A673 (cell line): ENCODE measurements at regions not wholly inside any gene's neighbourhood (a gene's known extent, or its start where the extent isn't known, plus 50 kb on each side); places are given as distances from the start of the nearest gene placed in this dataset.

ENCODE experiments used
- BruUV-seq: library from RNA; stranded (reverse); fragments of 400-500 nt; replicated peaks from 2 replicates; lab custom pipeline; 2021; lab: Mats Ljungman, UMichigan
- CTCF ChIA-PET: fragments of 300-600 bp; sonication (Branson Sonifier 250); formaldehyde crosslinking; loops from one replicate; lab custom pipeline; 2022; ENCODE audit warnings: antibody characterized with exemption; lab: Charles Lee
- POLR2A ChIA-PET: fragments of 300-600 bp; sonication (Branson Sonifier 250); formaldehyde crosslinking; loops from one replicate; lab custom pipeline; 2022; ENCODE audit warnings: antibody characterized with exemption; ENCODE audit not compliant: low non-redundant PET; lab: Charles Lee
- DNase-seq: peaks from one replicate; pipeline ENCODE4 v3.0.0-alpha.2; 2015; ENCODE audit warnings: low spot score
- H3K27ac ChIP-seq: fragments of 200-600 bp; sonication (generic); 2 replicates; pipeline ENCODE4 v1.5.1; 2016; ENCODE audit warnings: mixed run types, low read depth, mild to moderate bottlenecking, mixed read lengths, antibody characterized with exemption, low read length; ENCODE audit not compliant: poor library complexity, severe bottlenecking
- H3K27me3 ChIP-seq: fragments of 200-600 bp; sonication (generic); replicated peaks from 2 replicates; pipeline ENCODE4 v1.6.1; 2017; ENCODE audit warnings: mixed run types, low read depth, mild to moderate bottlenecking, mixed read lengths, antibody characterized with exemption, low read length; ENCODE audit not compliant: insufficient read depth, poor library complexity
- H3K36me3 ChIP-seq: fragments of 200-600 bp; sonication (generic); 2 replicates; pipeline ENCODE4 v1.6.1; 2016; ENCODE audit warnings: mixed run types, mild to moderate bottlenecking, mixed read lengths, antibody characterized with exemption, low read length; ENCODE audit not compliant: insufficient read depth, poor library complexity, severe bottlenecking
- H3K4me1 ChIP-seq: fragments of 200-600 bp; sonication (generic); 2 replicates; pipeline ENCODE4 v1.6.1; 2017; ENCODE audit warnings: mixed run types, mild to moderate bottlenecking, mixed read lengths, antibody characterized with exemption, low read length; ENCODE audit not compliant: insufficient read depth, poor library complexity, severe bottlenecking
- H3K4me3 ChIP-seq: fragments of 200-600 bp; sonication (generic); 2 replicates; pipeline ENCODE4 v1.5.1; 2016; ENCODE audit warnings: low read depth, mixed run types, mild to moderate bottlenecking, mixed read lengths, low read length; ENCODE audit not compliant: poor library complexity, severe bottlenecking
- H3K9me3 ChIP-seq: fragments of 200-600 bp; sonication (generic); 2 replicates; pipeline ENCODE4 v1.6.1; 2016; ENCODE audit warnings: mixed run types, low read depth, mild to moderate bottlenecking, mixed read lengths, antibody characterized with exemption, low read length; ENCODE audit not compliant: poor library complexity, severe bottlenecking
- CTCF ChIP-seq: fragments of 300-800, 200-600 bp; sonication (generic); conservative IDR thresholded peaks from 2 replicates; pipeline ENCODE4 v1.5.1; 2017; ENCODE audit warnings: low read depth, mild to moderate bottlenecking, antibody characterized with exemption, low read length, moderate library complexity, mixed read lengths
- EZH2 ChIP-seq: fragments of 200-600 bp; sonication (generic); IDR thresholded peaks from 2 replicates; pipeline ENCODE4 v1.6.1; 2017; ENCODE audit warnings: borderline replicate concordance, low read depth, mild to moderate bottlenecking, mixed read lengths, antibody characterized with exemption, low read length; ENCODE audit not compliant: poor library complexity, severe bottlenecking
- intact Hi-C: fragments of 100-400 bp; cut with micrococcal nuclease; formaldehyde crosslinking; loops from one replicate; pipeline ENCODE4 v1.10.0; 2022; ENCODE audit not compliant: unreplicated experiment

DNA sequence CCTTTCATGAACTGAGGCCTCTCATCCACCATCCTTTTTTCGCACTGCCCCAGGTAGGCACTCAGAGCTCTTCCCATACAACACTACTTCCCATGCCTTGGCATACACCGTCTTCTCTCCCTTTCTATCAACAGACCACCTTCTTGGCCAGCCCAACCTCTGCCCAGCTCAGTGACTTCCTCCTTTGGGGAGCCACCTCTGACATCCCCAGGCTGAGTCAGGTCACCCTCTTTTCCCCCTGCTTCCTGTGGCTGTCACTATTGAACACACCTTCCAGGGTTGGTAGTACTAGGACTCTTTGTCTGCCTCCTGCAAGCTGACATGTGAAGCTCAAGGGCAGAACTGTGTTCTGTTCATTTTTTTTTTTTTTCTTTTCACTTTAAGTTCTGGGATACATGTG is 283.2 kb downstream of the SETD4 start:
- H3K9me3 ChIP-seq = no peaks in the 10 kb centered on the region
- POLR2A ChIA-PET = no interaction called here
- intact Hi-C loops = no loop called here
- BruUV-seq = no TSS peak
- H3K36me3 ChIP-seq = no peaks in the 10 kb centered on the region
- TF ChIP-seq CTCF (no peak), EZH2 (no peak)
- CTCF ChIA-PET = no interaction called here
- H3K27me3 ChIP-seq = peaks cover 32% of the 10 kb centered on the region
- H3K27ac ChIP-seq = no peak overlapping the region
- no peaks in the 10 kb centered on the region for H3K4me1 ChIP-seq
- H3K4me3 ChIP-seq = no peak overlapping the region
- no peak for DNase-seq

DNA sequence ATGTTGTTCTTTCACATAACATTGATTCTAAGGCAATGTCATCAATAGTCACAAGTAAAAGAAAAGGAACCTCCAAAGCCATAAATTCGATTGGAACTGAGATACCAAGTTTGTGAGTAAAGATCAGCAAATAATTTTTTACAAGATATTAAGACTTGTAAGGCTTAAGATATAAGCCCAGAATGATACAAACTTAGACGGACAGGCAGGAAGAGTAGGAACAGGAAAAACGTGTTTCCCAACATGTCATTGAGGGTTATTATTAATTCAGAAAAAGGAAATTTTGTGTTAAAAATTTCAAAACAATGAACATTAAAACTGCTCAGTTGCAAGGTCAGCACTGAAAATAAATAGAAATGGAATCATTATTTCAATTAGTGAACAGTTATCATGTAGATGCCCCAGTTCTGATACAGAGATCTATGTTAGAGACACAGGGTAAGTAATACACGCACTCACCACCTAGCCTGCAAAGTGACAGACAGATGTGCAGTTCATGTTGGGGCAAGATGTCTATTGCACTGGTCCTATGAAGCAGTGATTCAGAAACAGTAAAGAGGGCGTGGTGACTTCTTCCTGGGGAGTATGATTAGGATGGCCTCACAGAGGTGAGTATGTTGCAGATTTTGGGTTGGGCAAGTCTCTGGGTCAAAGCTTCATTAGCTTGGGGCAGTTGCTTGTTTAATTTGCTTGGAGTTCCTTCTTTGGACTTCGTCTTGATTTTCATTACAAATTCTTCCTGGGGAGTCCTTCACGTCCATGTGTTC is 284.4 kb downstream of the SETD4 start:
- Histone ChIP-seq H3K4me3 (no peak overlapping the region), H3K27me3 (peaks cover 32% of the 10 kb centered on the region), H3K27ac (no peak overlapping the region), H3K36me3 (no peaks in the 10 kb centered on the region), H3K4me1 (no peaks in the 10 kb centered on the region), H3K9me3 (no peaks in the 10 kb centered on the region)
- intact Hi-C loops = no loop called here
- no peak for DNase-seq
- ChIA-PET CTCF (no interaction called here), POLR2A (no interaction called here)
- no peak for TF ChIP-seq EZH2
- TF ChIP-seq CTCF = no peak
- BruUV-seq = no TSS peak

GRCh38 chr21:35770101-35770945 is 290.0 kb downstream of the SETD4 start:
- no peaks in the 10 kb centered on the region for H3K36me3 ChIP-seq
- no peak for DNase-seq
- no peaks in the 10 kb centered on the region for H3K4me1 ChIP-seq
- ChIA-PET POLR2A (no interaction called here), CTCF (no interaction called here)
- TF ChIP-seq CTCF = no peak
- no peak for TF ChIP-seq EZH2
- no peak overlapping the region for H3K27ac ChIP-seq
- peaks cover 14% of the 10 kb centered on the region for H3K27me3 ChIP-seq
- no TSS peak for BruUV-seq
- H3K4me3 ChIP-seq = no peak overlapping the region
- H3K9me3 ChIP-seq = no peaks in the 10 kb centered on the region
- intact Hi-C loops = no loop called here
